ENCODE measurements at regions not wholly inside any gene's neighbourhood (a gene's known extent, or its start where the extent isn't known, plus 50 kb on each side); places are given as distances from the start of the nearest gene placed in this dataset.

- ATAC-seq (no peak), DNase-seq (no peak)
- intact Hi-C loops (cut with DNase I): no loop called here
These were observed 84.4 kb upstream of the TRPC6 start for GRCh38 chr11:101668236-101668635.

- ATAC-seq: no peak
These were observed 83.1 kb upstream of the TRPC6 start for GRCh38 chr11:101666916-101667315.

GRCh38 chr11:101661559-101661958, 77.8 kb upstream of the TRPC6 start:
- DNase-seq (no peak), ATAC-seq (no peak)
- intact Hi-C loops (cut with DNase I): no loop called here

More at GRCh38 chr11:101666916-101667315, 83.1 kb upstream of the TRPC6 start:
- no peak for DNase-seq
- intact Hi-C loops (cut with DNase I): no loop called here

All from left cardiac atrium (tissue), 4 donors.